GM12875 (cell line): ENCODE measurements at regions not wholly inside any gene's neighbourhood (a gene's known extent, or its start where the extent isn't known, plus 50 kb on each side); places are given as distances from the start of the nearest gene placed in this dataset.

Experiments used
- H3K4me3 ChIP-seq: one replicate; pipeline ENCODE4 v1.5.1; 2011; ENCODE audit warnings: low read depth, low read length, control low read depth
- CTCF ChIP-seq: IDR thresholded peaks from 2 replicates; pipeline ENCODE4 v1.5.1; 2011; ENCODE audit warnings: low read depth, mild to moderate bottlenecking, control low read depth, inconsistent platforms, low read length, moderate library complexity, borderline replicate concordance; ENCODE audit not compliant: insufficient read depth

DNA sequence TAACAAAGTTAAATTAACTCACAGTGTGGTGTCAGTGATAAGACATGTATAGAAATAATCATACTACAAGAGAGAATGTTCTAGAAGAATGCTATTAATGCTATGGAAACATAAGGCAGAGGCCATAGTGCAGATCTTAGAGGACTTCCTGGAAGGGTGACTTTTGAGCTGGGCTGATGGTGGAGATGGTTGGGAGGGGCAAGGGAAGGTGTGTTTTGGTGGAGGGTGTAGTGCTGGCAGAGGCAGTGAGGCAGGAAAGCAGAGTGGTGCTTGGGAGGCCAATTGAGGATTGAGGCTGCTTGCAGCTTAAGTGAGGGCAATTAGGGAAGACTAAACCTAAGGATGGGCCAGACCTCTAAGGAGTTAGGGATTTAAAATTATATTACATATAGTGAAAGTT is 58.5 kb upstream of the FNDC1 start:
- no peak for TF ChIP-seq CTCF

GRCh38 chr6:159110013-159110412 is 59.2 kb upstream of the FNDC1 start:
- no peak overlapping the region for H3K4me3 ChIP-seq
- TF ChIP-seq CTCF: peak; percentile 80

More for the DNA sequence above, 58.5 kb upstream of the FNDC1 start:
- H3K4me3 ChIP-seq: no peak overlapping the region

DNA sequence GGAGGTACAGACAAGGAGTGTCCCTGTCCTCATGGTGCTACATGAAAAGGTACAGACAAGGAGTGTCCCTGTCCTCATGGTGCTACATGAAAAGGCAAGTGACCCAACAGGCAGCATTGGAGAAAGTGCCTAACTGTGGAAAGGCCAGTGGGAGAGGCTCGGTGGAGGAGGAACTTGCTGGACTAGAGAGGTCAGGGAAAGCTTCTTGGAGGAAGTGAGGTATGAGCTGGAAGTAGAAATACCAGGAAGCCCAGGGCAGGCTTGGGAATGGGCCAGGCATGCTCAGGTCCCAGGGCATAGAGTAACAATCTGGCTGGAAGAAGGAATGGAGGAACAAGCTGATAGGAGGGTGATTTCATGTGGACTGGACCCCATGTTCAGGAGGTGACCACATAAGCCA is 59.8 kb upstream of the FNDC1 start:
- no peak for TF ChIP-seq CTCF
- no peak overlapping the region for H3K4me3 ChIP-seq

DNA sequence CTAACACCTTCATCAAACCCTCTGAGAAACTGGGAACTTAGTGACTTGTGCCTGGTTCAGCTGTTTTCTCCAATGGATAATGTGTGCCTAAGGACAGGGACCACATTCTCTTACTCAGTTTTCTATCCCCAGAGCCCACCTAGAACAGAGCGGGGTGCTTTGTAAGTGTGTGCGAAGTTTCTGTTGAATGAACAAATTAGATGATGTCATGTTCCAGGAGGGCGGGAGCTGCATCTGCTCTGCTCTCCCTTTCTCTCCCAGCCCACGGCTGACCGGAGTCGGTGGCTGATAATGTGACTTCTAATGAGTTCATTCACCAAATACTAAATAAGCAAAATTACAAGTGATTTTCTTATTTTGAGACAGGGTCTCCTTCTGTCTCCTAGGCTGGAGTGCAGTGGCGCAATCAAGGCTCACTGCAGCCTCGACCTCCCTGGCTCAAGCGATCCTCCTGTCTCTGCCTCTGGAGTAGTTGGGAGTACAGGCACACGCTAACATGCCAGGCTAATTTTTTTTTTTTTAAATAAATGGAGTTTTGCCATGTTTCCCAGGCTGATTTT is 60.7 kb upstream of the FNDC1 start:
- H3K4me3 ChIP-seq: no peak overlapping the region
- TF ChIP-seq CTCF: no peak

DNA sequence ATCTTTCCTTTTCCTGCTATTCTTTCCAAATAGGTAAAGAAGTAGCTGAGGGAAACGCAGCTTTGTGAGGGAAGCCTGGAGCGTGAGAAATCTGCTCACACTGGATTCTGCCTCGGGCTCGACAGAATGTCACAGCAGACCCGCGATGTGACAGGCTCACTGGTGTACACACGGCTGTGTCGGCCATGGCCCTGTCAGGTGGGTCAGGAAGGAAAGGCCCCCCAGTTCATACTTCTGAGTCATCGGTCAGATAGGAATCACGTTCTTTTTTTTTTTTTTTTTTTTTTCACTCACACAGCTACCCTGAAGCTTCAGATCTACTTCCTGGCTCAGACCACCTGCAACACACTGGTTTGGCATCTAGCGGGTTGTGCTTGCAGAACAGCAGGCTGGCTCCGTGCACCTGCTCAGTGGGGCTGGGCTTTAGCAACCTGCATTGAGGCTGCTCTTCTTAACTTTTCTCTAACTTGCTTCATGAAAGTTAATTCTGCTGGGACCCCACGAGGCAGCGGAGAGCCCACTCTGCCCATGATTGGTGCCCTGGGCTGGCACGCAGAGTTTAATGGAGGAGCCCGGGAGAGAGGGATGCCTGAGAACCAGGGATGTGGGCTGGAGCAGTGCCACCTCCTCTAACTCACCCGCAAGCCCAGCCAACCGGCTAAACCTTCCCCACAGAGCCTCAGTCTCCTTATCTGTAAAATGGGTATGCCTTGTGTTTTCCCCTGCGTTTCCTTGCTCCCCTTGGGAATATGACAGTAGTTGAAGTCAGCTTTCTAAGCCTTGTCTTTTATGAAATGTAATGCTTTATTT is 61.5 kb upstream of the FNDC1 start:
- TF ChIP-seq CTCF: no peak
- no peak overlapping the region for H3K4me3 ChIP-seq

DNA sequence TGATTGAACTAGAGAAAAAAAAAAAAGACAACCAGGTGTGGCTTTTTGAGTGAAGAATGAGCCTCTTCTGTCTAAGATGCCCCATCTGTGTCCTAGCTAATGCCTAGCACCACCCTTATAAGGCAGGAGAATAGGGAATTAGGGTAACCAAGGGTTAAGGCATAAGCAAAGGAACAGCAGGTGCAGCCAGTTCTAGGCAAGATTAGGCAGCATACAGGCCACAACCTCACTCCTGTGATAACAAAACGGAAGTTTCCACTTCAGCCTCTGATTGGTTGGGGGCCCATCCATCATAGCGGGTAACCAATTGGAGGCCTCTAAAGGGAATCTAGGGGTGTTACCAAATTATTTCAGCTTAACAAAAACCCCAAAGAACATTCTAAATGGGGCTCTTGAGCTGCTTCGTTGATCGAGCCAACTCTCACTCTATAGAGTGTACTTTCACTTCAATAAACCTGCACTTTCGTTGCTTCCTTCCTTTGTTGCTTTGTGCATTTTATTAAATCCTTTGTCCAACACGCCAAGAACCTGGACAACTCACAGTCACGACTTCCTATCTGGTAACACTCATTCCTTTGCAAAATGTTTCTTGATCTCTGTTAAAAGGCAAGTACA is 61.9 kb upstream of the TAGAP start:
- H3K4me3 ChIP-seq: no peak overlapping the region
- no peak for TF ChIP-seq CTCF
